SK-N-SH treated with all-trans-retinoic acid at 6 μM for 48 hours (cell line): ENCODE measurements at regions not wholly inside any gene's neighbourhood (a gene's known extent, or its start where the extent isn't known, plus 50 kb on each side); places are given as distances from the start of the nearest gene placed in this dataset.

ENCODE experiments used
- ATAC-seq: fragments of 200-7000 bp; cut with Tn5 transposase; 3 replicates; pipeline ENCODE4 v1.9.1; 2020; ENCODE audit warnings: mild to moderate bottlenecking, moderate library complexity
- ARNTL ChIP-seq: fragments of 450-650 bp; formaldehyde crosslinking; IDR thresholded peaks from 2 replicates; pipeline ENCODE4 v1.5.0; 2020; ENCODE audit warnings: low read depth, mild to moderate bottlenecking, moderate library complexity, borderline replicate concordance
- BACH2 ChIP-seq: fragments of 250-450 bp; sonication (Bioruptor Pico); IDR thresholded peaks from 2 replicates; pipeline ENCODE4 v1.9.0; 2021; ENCODE audit warnings: mild to moderate bottlenecking, borderline replicate concordance
- CSDC2 ChIP-seq: fragments of 250-450 bp; sonication (Bioruptor Pico); IDR thresholded peaks from 2 replicates; pipeline ENCODE4 v1.5.0; 2020; ENCODE audit warnings: mild to moderate bottlenecking, moderate library complexity
- CSRNP3 ChIP-seq: fragments of 250-450 bp; sonication (Bioruptor Pico); IDR thresholded peaks from 2 replicates; pipeline ENCODE4 v1.5.1; 2021; ENCODE audit warnings: mild to moderate bottlenecking, moderate library complexity
- ESRRG ChIP-seq: fragments of 250-450 bp; sonication (Bioruptor Pico); IDR thresholded peaks from 2 replicates; pipeline ENCODE4 v1.6.1; 2021; ENCODE audit warnings: mild to moderate bottlenecking
- GLIS3 ChIP-seq: fragments of 250-450 bp; sonication (Bioruptor Pico); IDR thresholded peaks from 2 replicates; pipeline ENCODE4 v1.5.0; 2020; ENCODE audit warnings: mild to moderate bottlenecking, moderate library complexity
- ISL1 ChIP-seq: fragments of 250-450 bp; sonication (Bioruptor Pico); IDR thresholded peaks from 2 replicates; pipeline ENCODE4 v2.1.2; 2022; ENCODE audit warnings: mild to moderate bottlenecking, moderate library complexity
- OSR1 ChIP-seq: fragments of 250-450 bp; sonication (Bioruptor Pico); IDR thresholded peaks from 2 replicates; pipeline ENCODE4 v1.8.0; 2022; ENCODE audit warnings: moderate library complexity, mild to moderate bottlenecking, inconsistent platforms
- PATZ1 ChIP-seq: fragments of 250-450 bp; sonication (Bioruptor Pico); IDR thresholded peaks from 2 replicates; pipeline ENCODE4 v1.8.0; 2020; ENCODE audit warnings: mild to moderate bottlenecking, moderate library complexity, borderline replicate concordance
- RARB ChIP-seq: fragments of 250-450 bp; sonication (Bioruptor Pico); IDR thresholded peaks from 2 replicates; pipeline ENCODE4 v1.8.0; 2021; ENCODE audit warnings: mild to moderate bottlenecking, moderate library complexity
- SNAI2 ChIP-seq: fragments of 250-450 bp; sonication (Bioruptor Pico); IDR thresholded peaks from 2 replicates; pipeline ENCODE4 v1.5.0; 2020; ENCODE audit warnings: mild to moderate bottlenecking, moderate library complexity
- TCF4 ChIP-seq: fragments of 250-450 bp; sonication (Bioruptor Pico); IDR thresholded peaks from 2 replicates; pipeline ENCODE4 v1.8.0; 2021; ENCODE audit warnings: mild to moderate bottlenecking, moderate library complexity, borderline replicate concordance
- TOX ChIP-seq: fragments of 250-450 bp; sonication (Bioruptor Pico); IDR thresholded peaks from 2 replicates; pipeline ENCODE4 v1.8.0; 2021; ENCODE audit warnings: mild to moderate bottlenecking, moderate library complexity, borderline replicate concordance
- ZC3H10 ChIP-seq: fragments of 250-450 bp; sonication (Bioruptor Pico); IDR thresholded peaks from 2 replicates; pipeline ENCODE4 v1.5.1; 2021; ENCODE audit warnings: mild to moderate bottlenecking, moderate library complexity
- ZFP3 ChIP-seq: fragments of 250-450 bp; sonication (Bioruptor Pico); IDR thresholded peaks from 2 replicates; pipeline ENCODE4 v1.5.0; 2020; ENCODE audit warnings: mild to moderate bottlenecking, moderate library complexity
- ZFP30 ChIP-seq: fragments of 450-650 bp; formaldehyde crosslinking; IDR thresholded peaks from 2 replicates; pipeline ENCODE4 v1.5.0; 2022; ENCODE audit warnings: mild to moderate bottlenecking, moderate library complexity
- ZNF565 ChIP-seq: fragments of 450-650 bp; formaldehyde crosslinking; conservative IDR thresholded peaks from 2 replicates; pipeline ENCODE4 v1.5.0; 2020; ENCODE audit warnings: low read depth, mild to moderate bottlenecking, moderate library complexity
- ZNF70 ChIP-seq: fragments of 450-650 bp; formaldehyde crosslinking; IDR thresholded peaks from 2 replicates; pipeline ENCODE4 v1.5.0; 2020; ENCODE audit warnings: mild to moderate bottlenecking, moderate library complexity
- ZNF8 ChIP-seq: fragments of 450-650 bp; formaldehyde crosslinking; IDR thresholded peaks from 2 replicates; pipeline ENCODE4 v1.5.0; 2020; ENCODE audit warnings: mild to moderate bottlenecking, moderate library complexity
- TF ChIP-seq, protein P1 (sequence below): fragments of 250-450 bp; sonication (Bioruptor Pico); IDR thresholded peaks from 2 replicates; pipeline ENCODE4 v1.8.0; 2021; ENCODE audit warnings: low read depth, mild to moderate bottlenecking, moderate library complexity, borderline replicate concordance
- TF ChIP-seq, protein P2 (sequence below): fragments of 250-450 bp; sonication (Bioruptor Pico); IDR thresholded peaks from 2 replicates; pipeline ENCODE4 v1.5.0; 2020; ENCODE audit warnings: mild to moderate bottlenecking, moderate library complexity

- TF ChIP-seq ZNF70 (no peak), OSR1 (CRISPR knock-in tag) (no peak), BACH2 (CRISPR knock-in tag) (no peak), GLIS3 (no peak), SNAI2 (CRISPR knock-in tag) (no peak)
- TF ChIP-seq, protein P1, sequence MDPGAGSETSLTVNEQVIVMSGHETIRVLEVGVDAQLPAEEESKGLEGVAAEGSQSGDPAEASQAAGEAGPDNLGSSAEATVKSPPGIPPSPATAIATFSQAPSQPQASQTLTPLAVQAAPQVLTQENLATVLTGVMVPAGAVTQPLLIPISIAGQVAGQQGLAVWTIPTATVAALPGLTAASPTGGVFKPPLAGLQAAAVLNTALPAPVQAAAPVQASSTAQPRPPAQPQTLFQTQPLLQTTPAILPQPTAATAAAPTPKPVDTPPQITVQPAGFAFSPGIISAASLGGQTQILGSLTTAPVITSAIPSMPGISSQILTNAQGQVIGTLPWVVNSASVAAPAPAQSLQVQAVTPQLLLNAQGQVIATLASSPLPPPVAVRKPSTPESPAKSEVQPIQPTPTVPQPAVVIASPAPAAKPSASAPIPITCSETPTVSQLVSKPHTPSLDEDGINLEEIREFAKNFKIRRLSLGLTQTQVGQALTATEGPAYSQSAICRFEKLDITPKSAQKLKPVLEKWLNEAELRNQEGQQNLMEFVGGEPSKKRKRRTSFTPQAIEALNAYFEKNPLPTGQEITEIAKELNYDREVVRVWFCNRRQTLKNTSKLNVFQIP (CRISPR knock-in tag) = no peak
- ATAC-seq = no peak
Measured at GRCh38 chr1:37267111-37267835, 207.1 kb upstream of the ZC3H12A start.

DNA sequence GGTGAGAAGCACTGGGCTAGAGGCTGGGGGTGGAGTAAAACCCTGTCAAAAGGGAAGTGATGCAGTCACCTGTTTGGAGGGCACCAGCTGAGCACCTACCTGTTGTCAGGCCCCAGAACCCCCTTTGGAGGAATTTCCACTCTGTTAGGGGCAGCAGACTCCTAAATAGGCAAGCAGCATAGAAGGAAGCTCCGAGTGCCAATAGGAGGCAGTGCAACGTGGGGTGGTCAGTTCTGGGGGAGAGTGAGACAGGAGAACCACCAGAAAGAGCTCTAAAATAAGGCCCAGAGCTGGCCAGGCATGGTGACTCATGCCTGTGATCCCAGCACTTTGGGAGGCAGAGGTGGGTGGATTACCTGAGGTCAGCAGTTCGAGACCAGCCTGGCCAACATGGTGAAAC is 203.7 kb upstream of the ZC3H12A start:
- TF ChIP-seq GLIS3 (no peak), OSR1 (CRISPR knock-in tag) (no peak), ESRRG (CRISPR knock-in tag) (no peak), ZFP30 (CRISPR knock-in tag) (no peak), RARB (CRISPR knock-in tag) (no peak), ARNTL (CRISPR knock-in tag) (no peak), SNAI2 (CRISPR knock-in tag) (no peak), PATZ1 (CRISPR knock-in tag) (no peak), CSRNP3 (no peak), ZNF70 (no peak), ISL1 (CRISPR knock-in tag) (no peak), ZNF8 (CRISPR knock-in tag) (no peak), CSDC2 (no peak), ZNF565 (CRISPR knock-in tag) (no peak), TCF4 (no peak), ZFP3 (CRISPR knock-in tag) (no peak)
- TF ChIP-seq, protein P1 (CRISPR knock-in tag) = no peak

DNA sequence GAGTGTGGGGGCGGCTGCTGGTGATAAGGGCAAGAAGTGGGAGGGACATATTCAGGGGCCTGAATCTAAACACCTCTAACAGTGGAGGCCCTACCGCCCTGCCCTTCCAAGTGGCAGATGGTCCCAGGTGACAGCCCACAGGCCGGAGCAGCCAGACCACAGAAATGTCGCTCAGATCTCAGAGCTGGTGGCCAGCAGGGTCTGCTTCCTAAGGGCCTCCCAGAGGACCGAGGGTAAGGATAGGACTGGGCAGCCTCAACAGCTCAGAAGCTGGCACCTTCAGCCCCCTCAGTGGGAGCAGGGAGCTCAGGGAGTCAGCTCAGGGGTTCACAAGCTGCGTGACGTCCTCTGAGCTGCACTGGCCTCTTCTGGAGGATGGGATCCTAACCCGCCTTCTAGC is 201.8 kb upstream of the ZC3H12A start:
- TF ChIP-seq ZFP3 (CRISPR knock-in tag) = no peak
- no peak for TF ChIP-seq TOX (CRISPR knock-in tag)
- TF ChIP-seq, protein P1 (CRISPR knock-in tag) = no peak
- no peak for ATAC-seq

More for the DNA sequence above, 203.7 kb upstream of the ZC3H12A start:
- no peak for ATAC-seq

DNA sequence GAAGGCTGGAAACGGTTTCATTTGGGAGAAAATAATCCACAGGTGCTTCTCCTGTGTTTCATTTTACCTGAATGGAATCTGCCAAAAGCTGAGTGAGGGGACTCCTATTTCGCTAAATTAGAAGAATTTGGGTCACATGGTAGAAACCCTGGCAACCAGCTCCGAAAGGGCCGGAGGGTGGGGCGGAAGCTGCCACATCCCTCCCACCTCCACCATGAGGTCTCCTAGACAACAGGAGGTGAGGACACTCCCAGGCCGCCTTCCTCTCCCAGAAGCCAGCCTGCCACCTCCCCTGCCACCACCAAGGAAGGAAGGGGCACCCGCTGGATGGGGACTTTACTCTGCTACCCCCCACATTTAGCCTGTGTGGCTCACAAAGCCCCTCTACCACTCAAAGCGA is 199.9 kb upstream of the ZC3H12A start:
- no peak for TF ChIP-seq ISL1 (CRISPR knock-in tag)
- TF ChIP-seq, protein P1 (CRISPR knock-in tag) = no peak
- TF ChIP-seq, protein P2, sequence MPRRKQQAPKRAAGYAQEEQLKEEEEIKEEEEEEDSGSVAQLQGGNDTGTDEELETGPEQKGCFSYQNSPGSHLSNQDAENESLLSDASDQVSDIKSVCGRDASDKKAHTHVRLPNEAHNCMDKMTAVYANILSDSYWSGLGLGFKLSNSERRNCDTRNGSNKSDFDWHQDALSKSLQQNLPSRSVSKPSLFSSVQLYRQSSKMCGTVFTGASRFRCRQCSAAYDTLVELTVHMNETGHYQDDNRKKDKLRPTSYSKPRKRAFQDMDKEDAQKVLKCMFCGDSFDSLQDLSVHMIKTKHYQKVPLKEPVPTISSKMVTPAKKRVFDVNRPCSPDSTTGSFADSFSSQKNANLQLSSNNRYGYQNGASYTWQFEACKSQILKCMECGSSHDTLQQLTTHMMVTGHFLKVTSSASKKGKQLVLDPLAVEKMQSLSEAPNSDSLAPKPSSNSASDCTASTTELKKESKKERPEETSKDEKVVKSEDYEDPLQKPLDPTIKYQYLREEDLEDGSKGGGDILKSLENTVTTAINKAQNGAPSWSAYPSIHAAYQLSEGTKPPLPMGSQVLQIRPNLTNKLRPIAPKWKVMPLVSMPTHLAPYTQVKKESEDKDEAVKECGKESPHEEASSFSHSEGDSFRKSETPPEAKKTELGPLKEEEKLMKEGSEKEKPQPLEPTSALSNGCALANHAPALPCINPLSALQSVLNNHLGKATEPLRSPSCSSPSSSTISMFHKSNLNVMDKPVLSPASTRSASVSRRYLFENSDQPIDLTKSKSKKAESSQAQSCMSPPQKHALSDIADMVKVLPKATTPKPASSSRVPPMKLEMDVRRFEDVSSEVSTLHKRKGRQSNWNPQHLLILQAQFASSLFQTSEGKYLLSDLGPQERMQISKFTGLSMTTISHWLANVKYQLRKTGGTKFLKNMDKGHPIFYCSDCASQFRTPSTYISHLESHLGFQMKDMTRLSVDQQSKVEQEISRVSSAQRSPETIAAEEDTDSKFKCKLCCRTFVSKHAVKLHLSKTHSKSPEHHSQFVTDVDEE (CRISPR knock-in tag) = no peak
- no peak for TF ChIP-seq ZC3H10 (CRISPR knock-in tag)
- TF ChIP-seq GLIS3 = no peak
- TF ChIP-seq ZNF565 (CRISPR knock-in tag) = no peak
- no peak for TF ChIP-seq TCF4
- no peak for TF ChIP-seq TOX (CRISPR knock-in tag)
- TF ChIP-seq ARNTL (CRISPR knock-in tag) = no peak
- no peak for ATAC-seq
